A549 (cell line): ENCODE measurements at regions not wholly inside any gene's neighbourhood (a gene's known extent, or its start where the extent isn't known, plus 50 kb on each side); places are given as distances from the start of the nearest gene placed in this dataset.

Experiments used
- ATAC-seq, 2 experiments: fragments of 200-7000 bp in 1 of 2; fragments of >200 bp in 1 of 2; cut with Nextera tagmentation in 1 of 2; cut with Tn5 transposase in 1 of 2; 3 replicates each; pipeline versions ENCODE4 v1.8.0 to v1.9.1; 2018 to 2020; ENCODE audit warnings: mild to moderate bottlenecking in 1 of 2, moderate library complexity in 1 of 2
- CTCF ChIA-PET: fragments of 300-600 bp; sonication (Branson Sonifier 250); formaldehyde crosslinking; extraction: SDS; loops from one replicate; lab custom pipeline; 2021; ENCODE audit warnings: antibody characterized with exemption, inconsistent platforms; lab: Yijun Ruan, JAX
- POLR2A ChIA-PET: fragments of 350-600 bp; formaldehyde crosslinking; extraction: SDS; loops from one replicate; lab custom pipeline; 2021; ENCODE audit warnings: antibody characterized with exemption, inconsistent platforms; lab: Yijun Ruan, JAX
- DNase-seq, 2 experiments: peaks; one replicate each; pipeline versions ENCODE4 v3.0.0 to v3.0.0-alpha.2; 2011 to 2016; ENCODE audit warnings: low read depth in 1 of 2, low spot score in 1 of 2
- FAIRE-seq: peaks from 2 replicates; lab custom pipeline; 2011; peaks lifted over from hg19 to GRCh38; lab: Jason Lieb, UNC
- H3K27ac ChIP-seq, 2 experiments: fragments of >200 bp; sonication (Bioruptor Twin); formaldehyde crosslinking; 3 replicates each; pipeline ENCODE4 v1.5.1; 2016 to 2017
- H3K4me1 ChIP-seq: fragments of >200 bp; sonication (Bioruptor Twin); formaldehyde crosslinking; 3 replicates; pipeline ENCODE4 v1.6.1; 2016
- H3K4me2 ChIP-seq: fragments of >200 bp; sonication (Bioruptor Twin); formaldehyde crosslinking; 3 replicates; pipeline ENCODE4 v1.6.1; 2016
- H3K4me3 ChIP-seq: fragments of >200 bp; sonication (Bioruptor Twin); formaldehyde crosslinking; 3 replicates; pipeline ENCODE4 v1.5.1; 2016
- H3K9me3 ChIP-seq: fragments of >200 bp; sonication (Bioruptor Twin); formaldehyde crosslinking; 3 replicates; pipeline ENCODE4 v1.6.1; 2016
- CBX2 ChIP-seq: fragments of 200-600 bp; sonication (generic); IDR thresholded peaks from 2 replicates; pipeline ENCODE4 v1.6.1; 2016; ENCODE audit warnings: low read depth, mild to moderate bottlenecking, borderline replicate concordance
- CBX8 ChIP-seq: fragments of 200-600 bp; sonication (generic); IDR thresholded peaks from 2 replicates; pipeline ENCODE4 v1.6.1; 2016
- CEBPB ChIP-seq, 2 experiments: fragments of >200 bp in 1 of 2; sonication (Bioruptor Twin) in 1 of 2; formaldehyde crosslinking in 1 of 2; IDR thresholded peaks; 2 replicates each; pipeline ENCODE4 v1.6.1; 2012 to 2016
- CHD4 ChIP-seq: fragments of 200-600 bp; sonication (generic); IDR thresholded peaks from 2 replicates; pipeline ENCODE4 v1.6.1; 2016; ENCODE audit warnings: antibody characterized with exemption, mild to moderate bottlenecking, borderline replicate concordance
- EHF ChIP-seq: fragments of 250-450 bp; sonication (Bioruptor Pico); IDR thresholded peaks from 2 replicates; pipeline ENCODE4 v1.5.0; 2020; ENCODE audit warnings: mild to moderate bottlenecking
- EP300 ChIP-seq, 2 experiments: fragments of >200 bp; sonication (Bioruptor Twin); formaldehyde crosslinking; IDR thresholded peaks; 2 replicates in 1 of 2; 3 replicates in 1 of 2; pipeline ENCODE4 v1.6.1; 2016 to 2017
- FOSL2 ChIP-seq, 2 experiments: fragments of 450-650 bp in 1 of 2; fragments of >200 bp in 1 of 2; sonication (Bioruptor Twin) in 1 of 2; formaldehyde crosslinking; IDR thresholded peaks; 2 replicates each; pipeline versions ENCODE4 v1.5.0 to v1.6.1; 2016 to 2020; ENCODE audit warnings: mild to moderate bottlenecking in 1 of 2, moderate library complexity in 1 of 2
- FOXS1 ChIP-seq: fragments of 250-450 bp; sonication (Bioruptor Pico); IDR thresholded peaks from 2 replicates; pipeline ENCODE4 v1.5.0; 2020; ENCODE audit warnings: mild to moderate bottlenecking, moderate library complexity
- GATA3 ChIP-seq: IDR thresholded peaks from 2 replicates; pipeline ENCODE4 v1.6.1; 2012; ENCODE audit warnings: borderline replicate concordance
- HOXA7 ChIP-seq: fragments of 250-450 bp; sonication (Bioruptor Pico); IDR thresholded peaks from 2 replicates; pipeline ENCODE4 v1.5.0; 2020; ENCODE audit warnings: mild to moderate bottlenecking, moderate library complexity
- HOXB5 ChIP-seq: fragments of 250-450 bp; sonication (Bioruptor Pico); IDR thresholded peaks from 2 replicates; pipeline ENCODE4 v1.5.0; 2020; ENCODE audit warnings: mild to moderate bottlenecking, moderate library complexity
- KDM1A ChIP-seq: fragments of 200-600 bp; sonication (generic); IDR thresholded peaks from 2 replicates; pipeline ENCODE4 v1.6.1; 2016; ENCODE audit warnings: low read depth, mild to moderate bottlenecking
- MAFK ChIP-seq: fragments of 450-650 bp; IDR thresholded peaks from 2 replicates; pipeline ENCODE4 v1.6.1; 2014; ENCODE audit not compliant: partially characterized antibody
- NR3C1 ChIP-seq: fragments of >200 bp; sonication (Bioruptor Twin); formaldehyde crosslinking; IDR thresholded peaks from 3 replicates; pipeline ENCODE4 v1.6.1; 2017
- POLR2A ChIP-seq: IDR thresholded peaks from 2 replicates; pipeline ENCODE4 v1.6.1; 2012; ENCODE audit warnings: mild to moderate bottlenecking, low read length
- RAD21 ChIP-seq, 2 experiments: fragments of >200 bp in 1 of 2; sonication (Bioruptor Twin) in 1 of 2; formaldehyde crosslinking in 1 of 2; IDR thresholded peaks in 1 of 2; conservative IDR thresholded peaks in 1 of 2; 2 replicates in 1 of 2; 3 replicates in 1 of 2; pipeline ENCODE4 v1.6.1; 2012 to 2018; ENCODE audit warnings: inconsistent platforms in 1 of 2
- RFX5 ChIP-seq: fragments of 450-650 bp; IDR thresholded peaks from 2 replicates; pipeline ENCODE4 v1.7.1; 2014; ENCODE audit warnings: antibody characterized with exemption, mild to moderate bottlenecking, moderate library complexity
- RNF2 ChIP-seq: fragments of 200-600 bp; sonication (generic); IDR thresholded peaks from 2 replicates; pipeline ENCODE4 v1.6.1; 2016; ENCODE audit warnings: low read depth, mild to moderate bottlenecking, antibody characterized with exemption, moderate library complexity, borderline replicate concordance
- ZC3H11A ChIP-seq: fragments of 450-650 bp; IDR thresholded peaks from 2 replicates; pipeline ENCODE4 v1.6.1; 2014; ENCODE audit warnings: antibody characterized with exemption, mild to moderate bottlenecking
- WGBS: methylation state at CpG from one replicate; pipeline ENCODE4 v1.1.6; 2017; ENCODE audit errors: missing lambda C conversion rate; 5-methylcytosine and 5-hydroxymethylcytosine counted together
- TF ChIP-seq, protein P1 (sequence below): fragments of >200 bp; sonication (Bioruptor Twin); formaldehyde crosslinking; IDR thresholded peaks from 3 replicates; pipeline ENCODE4 v1.5.1; 2016
- TF ChIP-seq, protein P2 (sequence below): fragments of >200 bp; sonication (Bioruptor Twin); formaldehyde crosslinking; IDR thresholded peaks from 3 replicates; pipeline ENCODE4 v1.6.1; 2016
- TF ChIP-seq, protein P3 (sequence below): IDR thresholded peaks from 2 replicates; pipeline ENCODE4 v1.6.1; 2012
- TF ChIP-seq, protein P4 (sequence below): fragments of >200 bp; sonication (Bioruptor Twin); formaldehyde crosslinking; IDR thresholded peaks from 2 replicates; pipeline ENCODE4 v1.6.1; 2016
- TF ChIP-seq, protein P5 (sequence below): fragments of 250-450 bp; sonication (Bioruptor Pico); IDR thresholded peaks from 2 replicates; pipeline ENCODE4 v1.5.0; 2021; ENCODE audit warnings: mild to moderate bottlenecking, moderate library complexity, borderline replicate concordance

DNA sequence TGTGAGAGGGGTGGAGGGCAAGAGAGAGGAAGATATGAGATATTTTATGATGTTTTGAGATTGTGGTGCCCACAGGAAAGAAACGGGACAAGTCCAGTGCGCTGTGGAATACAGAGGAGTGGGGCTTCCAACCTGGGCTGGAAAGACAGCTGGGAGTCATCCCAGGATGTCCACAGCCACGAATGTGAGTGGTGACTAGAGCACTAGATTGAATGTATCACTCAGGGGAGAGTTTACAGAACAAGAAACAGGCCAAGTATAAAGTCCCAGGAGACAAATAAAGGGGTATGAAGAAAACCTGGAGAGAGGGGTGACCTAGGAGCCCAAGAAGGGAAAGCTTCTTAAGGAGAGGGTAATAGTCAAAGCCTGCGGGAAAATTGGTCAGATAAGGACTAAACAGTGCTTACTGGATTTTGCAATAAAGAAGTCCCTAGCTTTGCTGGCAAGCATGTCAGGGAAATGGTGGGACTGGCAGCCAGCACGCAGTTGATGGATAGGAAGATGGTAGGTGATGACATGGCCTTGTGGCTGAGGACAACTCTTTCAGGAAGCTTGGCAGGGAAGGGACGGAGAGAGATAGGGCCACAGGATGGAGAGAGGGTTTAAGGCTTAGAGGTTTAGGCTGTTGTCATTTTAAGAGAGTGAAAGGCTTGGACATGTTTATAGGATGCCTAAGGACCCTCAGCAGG lies 114.5 kb downstream of the AXIN2 start:
- no peak for FAIRE-seq
- TF ChIP-seq ZC3H11A (no peak), RAD21 (conservative IDR thresholded peaks at IDR 0.05 in 1 of 2, IDR thresholded peaks at IDR 0.05 in 1 of 2) (no peak), KDM1A (no peak), GATA3 (no peak), CBX2 (no peak), POLR2A (no peak), EP300 (IDR thresholded peaks at IDR 0.05) (no peak), CBX8 (no peak), RNF2 (no peak), HOXB5 (CRISPR knock-in tag) (no peak), FOSL2 (IDR thresholded peaks at IDR 0.05) (no peak), FOSL2 (CRISPR knock-in tag; IDR thresholded peaks at IDR 0.05) (no peak)
- TF ChIP-seq, protein P1, sequence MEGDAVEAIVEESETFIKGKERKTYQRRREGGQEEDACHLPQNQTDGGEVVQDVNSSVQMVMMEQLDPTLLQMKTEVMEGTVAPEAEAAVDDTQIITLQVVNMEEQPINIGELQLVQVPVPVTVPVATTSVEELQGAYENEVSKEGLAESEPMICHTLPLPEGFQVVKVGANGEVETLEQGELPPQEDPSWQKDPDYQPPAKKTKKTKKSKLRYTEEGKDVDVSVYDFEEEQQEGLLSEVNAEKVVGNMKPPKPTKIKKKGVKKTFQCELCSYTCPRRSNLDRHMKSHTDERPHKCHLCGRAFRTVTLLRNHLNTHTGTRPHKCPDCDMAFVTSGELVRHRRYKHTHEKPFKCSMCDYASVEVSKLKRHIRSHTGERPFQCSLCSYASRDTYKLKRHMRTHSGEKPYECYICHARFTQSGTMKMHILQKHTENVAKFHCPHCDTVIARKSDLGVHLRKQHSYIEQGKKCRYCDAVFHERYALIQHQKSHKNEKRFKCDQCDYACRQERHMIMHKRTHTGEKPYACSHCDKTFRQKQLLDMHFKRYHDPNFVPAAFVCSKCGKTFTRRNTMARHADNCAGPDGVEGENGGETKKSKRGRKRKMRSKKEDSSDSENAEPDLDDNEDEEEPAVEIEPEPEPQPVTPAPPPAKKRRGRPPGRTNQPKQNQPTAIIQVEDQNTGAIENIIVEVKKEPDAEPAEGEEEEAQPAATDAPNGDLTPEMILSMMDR: no peak
- TF ChIP-seq, protein P2, sequence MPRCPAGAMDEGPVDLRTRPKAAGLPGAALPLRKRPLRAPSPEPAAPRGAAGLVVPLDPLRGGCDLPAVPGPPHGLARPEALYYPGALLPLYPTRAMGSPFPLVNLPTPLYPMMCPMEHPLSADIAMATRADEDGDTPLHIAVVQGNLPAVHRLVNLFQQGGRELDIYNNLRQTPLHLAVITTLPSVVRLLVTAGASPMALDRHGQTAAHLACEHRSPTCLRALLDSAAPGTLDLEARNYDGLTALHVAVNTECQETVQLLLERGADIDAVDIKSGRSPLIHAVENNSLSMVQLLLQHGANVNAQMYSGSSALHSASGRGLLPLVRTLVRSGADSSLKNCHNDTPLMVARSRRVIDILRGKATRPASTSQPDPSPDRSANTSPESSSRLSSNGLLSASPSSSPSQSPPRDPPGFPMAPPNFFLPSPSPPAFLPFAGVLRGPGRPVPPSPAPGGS: no peak
- TF ChIP-seq, protein P3, sequence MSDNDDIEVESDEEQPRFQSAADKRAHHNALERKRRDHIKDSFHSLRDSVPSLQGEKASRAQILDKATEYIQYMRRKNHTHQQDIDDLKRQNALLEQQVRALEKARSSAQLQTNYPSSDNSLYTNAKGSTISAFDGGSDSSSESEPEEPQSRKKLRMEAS: no peak
- TF ChIP-seq, protein P4, sequence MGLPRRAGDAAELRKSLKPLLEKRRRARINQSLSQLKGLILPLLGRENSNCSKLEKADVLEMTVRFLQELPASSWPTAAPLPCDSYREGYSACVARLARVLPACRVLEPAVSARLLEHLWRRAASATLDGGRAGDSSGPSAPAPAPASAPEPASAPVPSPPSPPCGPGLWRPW: no peak
- TF ChIP-seq, all 56 proteins: peak for 0
- WGBS: 44% methylated on average over 6 of the region's 6 CpGs
- Histone ChIP-seq H3K9me3 (no peaks in the 10 kb centered on the region), H3K4me1 (no peaks in the 10 kb centered on the region), H3K4me2 (no peak overlapping the region), H3K4me3 (no peak overlapping the region), H3K27ac (no peak overlapping the region)
- ChIA-PET CTCF (interaction anchor here (0.9 to 1.8 kb wide), 3 partner anchors 9 to 152 kb away, joined by 3 to 4 read pairs (median 3); no protein-coding TSS in a partner anchor), POLR2A (no interaction called here)
- DNase-seq: no peak
- ATAC-seq: no peak

DNA sequence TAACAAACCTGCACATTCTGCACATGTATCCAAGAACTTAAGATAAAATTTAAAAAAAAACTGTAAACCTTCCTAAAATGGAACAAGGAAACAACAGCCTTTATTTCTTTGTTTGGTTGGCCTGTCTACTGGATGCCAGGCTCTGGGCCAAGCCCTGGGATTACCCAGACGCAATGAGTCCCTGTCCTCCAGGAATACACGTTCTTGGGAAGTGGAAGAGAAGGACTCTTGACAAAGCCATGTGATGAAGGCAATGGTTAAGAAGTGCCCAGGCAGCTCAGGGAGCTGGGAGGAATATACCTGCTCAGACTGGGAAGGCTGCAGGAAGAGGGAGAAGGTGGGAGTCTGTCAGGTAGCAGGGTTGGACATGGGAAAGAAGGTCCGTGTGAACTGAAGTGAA lies 115.4 kb downstream of the AXIN2 start:
- no peak overlapping the region for H3K4me2 ChIP-seq
- FAIRE-seq (no peak), DNase-seq (no peak), ATAC-seq (no peak)
- H3K4me3 ChIP-seq: no peak overlapping the region
- no peak overlapping the region for H3K27ac ChIP-seq
- TF ChIP-seq CHD4: no peak
- no peak for TF ChIP-seq KDM1A
- TF ChIP-seq, protein P5, sequence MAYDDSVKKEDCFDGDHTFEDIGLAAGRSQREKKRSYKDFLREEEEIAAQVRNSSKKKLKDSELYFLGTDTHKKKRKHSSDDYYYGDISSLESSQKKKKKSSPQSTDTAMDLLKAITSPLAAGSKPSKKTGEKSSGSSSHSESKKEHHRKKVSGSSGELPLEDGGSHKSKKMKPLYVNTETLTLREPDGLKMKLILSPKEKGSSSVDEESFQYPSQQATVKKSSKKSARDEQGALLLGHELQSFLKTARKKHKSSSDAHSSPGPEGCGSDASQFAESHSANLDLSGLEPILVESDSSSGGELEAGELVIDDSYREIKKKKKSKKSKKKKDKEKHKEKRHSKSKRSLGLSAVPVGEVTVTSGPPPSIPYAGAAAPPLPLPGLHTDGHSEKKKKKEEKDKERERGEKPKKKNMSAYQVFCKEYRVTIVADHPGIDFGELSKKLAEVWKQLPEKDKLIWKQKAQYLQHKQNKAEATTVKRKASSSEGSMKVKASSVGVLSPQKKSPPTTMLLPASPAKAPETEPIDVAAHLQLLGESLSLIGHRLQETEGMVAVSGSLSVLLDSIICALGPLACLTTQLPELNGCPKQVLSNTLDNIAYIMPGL (CRISPR knock-in tag): no peak
- TF ChIP-seq CEBPB (IDR thresholded peaks at IDR 0.05): no peak
- TF ChIP-seq EHF: no peak
- no peak for TF ChIP-seq NR3C1
- no peak for TF ChIP-seq FOXS1 (CRISPR knock-in tag)
- TF ChIP-seq HOXA7 (CRISPR knock-in tag): no peak
- no peak for TF ChIP-seq RFX5
- TF ChIP-seq MAFK: no peak
- H3K4me1 ChIP-seq: no peaks in the 10 kb centered on the region
- 26% methylated on average over 3 of the region's 3 CpGs for WGBS
- ChIA-PET POLR2A (no interaction called here), CTCF (interaction anchor here (1.4 kb wide), 1 partner anchor 110 kb away, joined by 3 read pairs; no protein-coding TSS in a partner anchor)
- H3K9me3 ChIP-seq: no peaks in the 10 kb centered on the region
